Tibial nerve (tissue), 4 donors: ENCODE measurements at regions not wholly inside any gene's neighbourhood (a gene's known extent, or its start where the extent isn't known, plus 50 kb on each side); places are given as distances from the start of the nearest gene placed in this dataset.

Experiments
- EP300 ChIP-seq, 2 donors: sonication (generic); formaldehyde crosslinking; IDR thresholded peaks; one replicate each; pipeline ENCODE4 v1.6.1; 2017; ENCODE audit warnings: antibody characterized with exemption in 2 of 2, mild to moderate bottlenecking in 1 of 2
- POLR2A ChIP-seq, 2 donors: fragments of 450-650 bp; IDR thresholded peaks; one replicate each; pipeline ENCODE4 v1.6.1; 2017; ENCODE audit warnings: antibody characterized with exemption in 2 of 2, mild to moderate bottlenecking in 2 of 2, moderate library complexity in 2 of 2
- TF ChIP-seq, protein P1 (sequence below), 5 experiments: fragments of 200-600 bp in 3 of 5; fragments of 450-650 bp in 2 of 5; sonication (generic) in 3 of 5; IDR thresholded peaks; one replicate each; pipeline ENCODE4 v1.5.1; 2016 to 2019; ENCODE audit warnings: antibody characterized with exemption in 5 of 5, mild to moderate bottlenecking in 3 of 5, moderate library complexity in 2 of 5

DNA sequence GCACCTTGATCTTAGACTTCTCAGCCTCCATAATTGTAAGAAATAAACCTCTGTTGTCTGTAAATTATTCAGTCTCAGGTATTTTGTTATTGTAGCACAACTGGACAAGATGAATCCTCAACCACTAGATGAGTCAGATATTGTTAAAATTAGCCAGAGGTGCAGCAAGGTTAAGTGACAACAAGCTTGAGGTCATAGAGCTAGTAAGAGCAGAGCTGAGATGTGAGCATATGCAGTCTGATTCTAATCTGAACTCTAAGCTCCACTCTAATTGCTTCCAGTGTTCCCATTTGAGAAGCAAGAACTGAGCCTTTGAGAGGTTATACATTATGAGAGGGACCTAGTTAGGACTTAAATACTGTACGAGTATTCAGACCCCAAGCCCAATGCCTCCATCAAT is 93.1 kb downstream of the FZD1 start:
- TF ChIP-seq, protein P1, sequence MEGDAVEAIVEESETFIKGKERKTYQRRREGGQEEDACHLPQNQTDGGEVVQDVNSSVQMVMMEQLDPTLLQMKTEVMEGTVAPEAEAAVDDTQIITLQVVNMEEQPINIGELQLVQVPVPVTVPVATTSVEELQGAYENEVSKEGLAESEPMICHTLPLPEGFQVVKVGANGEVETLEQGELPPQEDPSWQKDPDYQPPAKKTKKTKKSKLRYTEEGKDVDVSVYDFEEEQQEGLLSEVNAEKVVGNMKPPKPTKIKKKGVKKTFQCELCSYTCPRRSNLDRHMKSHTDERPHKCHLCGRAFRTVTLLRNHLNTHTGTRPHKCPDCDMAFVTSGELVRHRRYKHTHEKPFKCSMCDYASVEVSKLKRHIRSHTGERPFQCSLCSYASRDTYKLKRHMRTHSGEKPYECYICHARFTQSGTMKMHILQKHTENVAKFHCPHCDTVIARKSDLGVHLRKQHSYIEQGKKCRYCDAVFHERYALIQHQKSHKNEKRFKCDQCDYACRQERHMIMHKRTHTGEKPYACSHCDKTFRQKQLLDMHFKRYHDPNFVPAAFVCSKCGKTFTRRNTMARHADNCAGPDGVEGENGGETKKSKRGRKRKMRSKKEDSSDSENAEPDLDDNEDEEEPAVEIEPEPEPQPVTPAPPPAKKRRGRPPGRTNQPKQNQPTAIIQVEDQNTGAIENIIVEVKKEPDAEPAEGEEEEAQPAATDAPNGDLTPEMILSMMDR (IDR thresholded peaks at IDR 0.05), result no peak
- TF ChIP-seq EP300 (IDR thresholded peaks at IDR 0.05) (no peak), POLR2A (IDR thresholded peaks at IDR 0.05) (no peak)
